ENCODE measurements at regions not wholly inside any gene's neighbourhood (a gene's known extent, or its start where the extent isn't known, plus 50 kb on each side); places are given as distances from the start of the nearest gene placed in this dataset.
"Not testable (repeated sequence)": the region's sequence is repeated elsewhere in the genome, so short reads cannot be mapped to it uniquely, and the experiment has no call there.

- not testable (repeated sequence) for TF ChIP-seq POLR2A (IDR thresholded peaks at IDR 0.05; ENCODE audit: low read length); GATA1 (IDR thresholded peaks at IDR 0.05; ENCODE audit: low read depth, low read length)
Observed at GRCh38 chr2:87650837-87651236, 97.0 kb upstream of the PLGLB2 start.
